Endothelial cell (in vitro differentiated cells): ENCODE measurements at regions not wholly inside any gene's neighbourhood (a gene's known extent, or its start where the extent isn't known, plus 50 kb on each side); places are given as distances from the start of the nearest gene placed in this dataset.

Experiments
- DNase-seq: peaks from one replicate; pipeline ENCODE4 v3.0.0; 2021; ENCODE audit warnings: low spot score
- H3K27ac Mint-ChIP-seq: one replicate; pipeline ENCODE4 v1.8.0; 2021; ENCODE audit warnings: mixed read lengths, inconsistent platforms; ENCODE audit not compliant: unreplicated experiment
- H3K27me3 Mint-ChIP-seq: one replicate; pipeline ENCODE4 v1.8.0; 2021; ENCODE audit warnings: mild to moderate bottlenecking, moderate library complexity, mixed read lengths, inconsistent platforms; ENCODE audit not compliant: unreplicated experiment
- H3K36me3 Mint-ChIP-seq: one replicate; pipeline ENCODE4 v1.8.0; 2021; ENCODE audit warnings: mild to moderate bottlenecking, low read depth, mixed read lengths, inconsistent platforms; ENCODE audit not compliant: unreplicated experiment
- H3K4me1 Mint-ChIP-seq: one replicate; pipeline ENCODE4 v1.8.0; 2021; ENCODE audit warnings: mild to moderate bottlenecking, mixed read lengths, inconsistent platforms; ENCODE audit not compliant: unreplicated experiment
- H3K4me3 Mint-ChIP-seq: one replicate; pipeline ENCODE4 v1.8.0; 2021; ENCODE audit warnings: mild to moderate bottlenecking, mixed read lengths, inconsistent platforms; ENCODE audit not compliant: unreplicated experiment
- H3K9me3 Mint-ChIP-seq: one replicate; pipeline ENCODE4 v1.8.0; 2021; ENCODE audit warnings: mixed read lengths, inconsistent platforms; ENCODE audit not compliant: unreplicated experiment
- TF ChIP-seq, protein P1 (sequence below): fragments of 200-600 bp; sonication (generic); IDR thresholded peaks from one replicate; pipeline ENCODE4 v1.5.0; 2021; ENCODE audit warnings: antibody characterized with exemption; ENCODE audit not compliant: unreplicated experiment

DNA sequence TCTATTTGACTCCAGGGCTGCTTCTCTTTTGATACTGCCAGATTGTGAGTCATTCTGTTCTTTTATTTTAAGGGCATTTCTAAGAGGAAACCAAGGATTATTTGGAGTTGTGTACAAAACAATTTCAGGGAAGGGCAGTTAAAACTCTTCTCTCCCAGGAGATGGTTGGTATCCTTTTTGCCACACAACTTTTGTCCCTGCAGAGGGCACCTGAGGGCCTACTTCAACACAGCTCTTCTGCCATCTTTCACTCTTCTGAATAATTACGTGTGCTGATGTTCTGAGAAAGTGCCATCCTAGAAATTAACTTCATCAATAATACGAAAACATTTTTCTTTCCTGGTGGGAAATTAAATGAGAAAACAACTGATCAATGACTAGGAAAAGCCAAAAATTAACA is 75.7 kb upstream of the GADL1 start:
- no peaks in the 10 kb centered on the region for H3K9me3 Mint-ChIP-seq
- H3K36me3 Mint-ChIP-seq, result no peaks in the 10 kb centered on the region
- H3K4me1 Mint-ChIP-seq, result no peaks in the 10 kb centered on the region
- no peak overlapping the region for H3K4me3 Mint-ChIP-seq
- TF ChIP-seq, protein P1, sequence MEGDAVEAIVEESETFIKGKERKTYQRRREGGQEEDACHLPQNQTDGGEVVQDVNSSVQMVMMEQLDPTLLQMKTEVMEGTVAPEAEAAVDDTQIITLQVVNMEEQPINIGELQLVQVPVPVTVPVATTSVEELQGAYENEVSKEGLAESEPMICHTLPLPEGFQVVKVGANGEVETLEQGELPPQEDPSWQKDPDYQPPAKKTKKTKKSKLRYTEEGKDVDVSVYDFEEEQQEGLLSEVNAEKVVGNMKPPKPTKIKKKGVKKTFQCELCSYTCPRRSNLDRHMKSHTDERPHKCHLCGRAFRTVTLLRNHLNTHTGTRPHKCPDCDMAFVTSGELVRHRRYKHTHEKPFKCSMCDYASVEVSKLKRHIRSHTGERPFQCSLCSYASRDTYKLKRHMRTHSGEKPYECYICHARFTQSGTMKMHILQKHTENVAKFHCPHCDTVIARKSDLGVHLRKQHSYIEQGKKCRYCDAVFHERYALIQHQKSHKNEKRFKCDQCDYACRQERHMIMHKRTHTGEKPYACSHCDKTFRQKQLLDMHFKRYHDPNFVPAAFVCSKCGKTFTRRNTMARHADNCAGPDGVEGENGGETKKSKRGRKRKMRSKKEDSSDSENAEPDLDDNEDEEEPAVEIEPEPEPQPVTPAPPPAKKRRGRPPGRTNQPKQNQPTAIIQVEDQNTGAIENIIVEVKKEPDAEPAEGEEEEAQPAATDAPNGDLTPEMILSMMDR, result no peak
- H3K27ac Mint-ChIP-seq, result no peak overlapping the region
- H3K27me3 Mint-ChIP-seq, result no peaks in the 10 kb centered on the region
- no peak for DNase-seq

DNA sequence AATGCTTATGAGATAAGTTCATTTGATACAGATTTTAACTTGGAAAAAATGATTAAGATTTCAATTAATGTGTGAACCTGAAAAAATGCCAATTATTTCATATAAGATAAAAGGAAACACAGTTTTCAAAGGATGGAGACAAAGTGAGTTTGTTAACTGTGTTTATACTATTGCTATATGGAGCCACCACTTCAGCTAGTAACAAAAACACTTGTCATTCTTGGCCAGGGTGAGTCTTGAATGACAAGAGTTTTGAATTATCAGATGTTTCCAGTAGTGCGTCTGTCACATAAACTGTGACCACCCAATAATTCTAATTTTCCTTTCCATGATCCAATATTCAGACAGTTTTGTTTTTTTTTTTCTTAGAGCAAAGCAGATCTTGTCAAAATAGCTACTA is 78.0 kb upstream of the GADL1 start:
- TF ChIP-seq, protein P1, result no peak
- H3K36me3 Mint-ChIP-seq, result no peaks in the 10 kb centered on the region
- H3K4me1 Mint-ChIP-seq, result no peaks in the 10 kb centered on the region
- H3K9me3 Mint-ChIP-seq, result no peaks in the 10 kb centered on the region
- no peaks in the 10 kb centered on the region for H3K27me3 Mint-ChIP-seq
- DNase-seq, result no peak
- H3K4me3 Mint-ChIP-seq, result no peak overlapping the region
- H3K27ac Mint-ChIP-seq, result no peak overlapping the region

DNA sequence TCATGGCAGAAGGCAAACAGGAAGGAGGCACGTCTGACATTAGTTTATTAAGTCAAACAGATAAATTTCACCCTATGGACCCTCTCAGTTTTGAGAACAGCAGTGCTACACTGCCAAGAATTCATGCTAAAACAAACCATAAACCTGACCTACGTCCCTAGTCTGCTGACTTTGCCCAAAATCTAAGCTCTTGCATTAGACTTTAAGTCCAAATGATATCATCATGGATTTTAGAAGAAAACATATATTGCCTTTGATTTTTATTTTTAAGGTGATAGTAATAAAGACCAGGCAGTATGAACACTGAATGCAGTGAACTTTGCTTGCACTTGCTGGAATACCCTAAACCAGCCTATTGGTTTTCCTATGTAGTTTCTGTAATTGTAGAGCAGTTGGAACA is 79.6 kb upstream of the GADL1 start:
- TF ChIP-seq, protein P1, result no peak
- H3K4me1 Mint-ChIP-seq, result no peaks in the 10 kb centered on the region
- no peaks in the 10 kb centered on the region for H3K27me3 Mint-ChIP-seq
- no peak overlapping the region for H3K27ac Mint-ChIP-seq
- H3K4me3 Mint-ChIP-seq, result no peak overlapping the region
- H3K36me3 Mint-ChIP-seq, result no peaks in the 10 kb centered on the region
- H3K9me3 Mint-ChIP-seq, result no peaks in the 10 kb centered on the region
- DNase-seq, result no peak

DNA sequence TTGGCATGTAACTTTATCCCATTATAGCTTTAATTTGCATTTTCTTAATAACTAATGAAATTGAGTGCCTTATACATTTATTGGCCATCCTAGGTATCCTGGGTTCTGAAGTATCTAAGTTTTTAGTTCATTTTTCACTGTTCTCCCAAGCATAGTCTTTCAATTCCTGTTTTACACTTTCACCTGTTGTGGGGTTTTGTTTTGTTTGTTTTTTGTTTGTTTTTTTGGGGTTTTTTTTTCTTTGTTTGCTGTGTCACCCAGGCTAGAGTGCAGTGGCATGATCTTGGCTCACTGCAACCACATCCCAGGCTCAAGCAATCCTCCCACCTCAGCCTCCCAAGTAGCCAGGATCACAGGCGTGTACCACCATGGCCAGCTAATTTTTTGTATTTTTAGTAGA is 83.1 kb upstream of the GADL1 start:
- no peak for DNase-seq
- peaks cover 2% of the 10 kb centered on the region for H3K27me3 Mint-ChIP-seq
- no peak overlapping the region for H3K4me3 Mint-ChIP-seq
- H3K4me1 Mint-ChIP-seq, result no peaks in the 10 kb centered on the region
- no peak overlapping the region for H3K27ac Mint-ChIP-seq
- H3K9me3 Mint-ChIP-seq, result no peaks in the 10 kb centered on the region
- H3K36me3 Mint-ChIP-seq, result no peaks in the 10 kb centered on the region
- TF ChIP-seq, protein P1, result no peak

DNA sequence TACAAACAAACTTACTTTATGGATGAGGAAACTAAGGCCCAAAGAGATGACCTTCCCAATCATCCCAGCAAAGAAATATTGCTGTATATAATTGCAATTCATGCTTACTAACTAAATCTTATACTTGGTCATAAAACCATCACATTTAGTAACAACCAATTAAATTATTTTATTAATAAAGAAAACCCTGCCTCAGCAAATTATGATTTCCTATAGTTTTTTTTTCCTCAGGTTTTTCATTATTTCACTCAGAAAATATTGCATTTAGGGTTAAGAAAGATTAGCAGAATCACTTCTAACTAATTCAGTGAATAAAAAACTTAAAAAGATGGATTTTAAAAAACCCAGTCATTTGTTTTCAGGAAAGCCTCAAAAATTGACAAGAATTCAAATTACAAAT is 86.5 kb upstream of the GADL1 start:
- H3K4me1 Mint-ChIP-seq, result peaks cover 5% of the 10 kb centered on the region

More for the DNA sequence above, 86.5 kb upstream of the GADL1 start:
- Mint-ChIP-seq H3K27me3 (peaks cover 2% of the 10 kb centered on the region), H3K4me3 (no peak overlapping the region), H3K36me3 (no peaks in the 10 kb centered on the region), H3K9me3 (no peaks in the 10 kb centered on the region), H3K27ac (no peak overlapping the region)
- TF ChIP-seq, protein P1, result no peak
- no peak for DNase-seq
